ENCODE measurements at regions not wholly inside any gene's neighbourhood (a gene's known extent, or its start where the extent isn't known, plus 50 kb on each side); places are given as distances from the start of the nearest gene placed in this dataset.

GRCh38 chr2:237271698-237272652, 142.0 kb downstream of the COL6A3 start:
- no peak for DNase-seq (ENCODE audit: low spot score)

Measured in HuH-7.5 (cell line).